Activated B cell treated with CpG ODN at 0.5 μM for 24 hours (primary cell): ENCODE measurements at regions not wholly inside any gene's neighbourhood (a gene's known extent, or its start where the extent isn't known, plus 50 kb on each side); places are given as distances from the start of the nearest gene placed in this dataset.

ENCODE experiments used
- ATAC-seq: fragments of 200-7000 bp; cut with Tn5 transposase; one replicate; pipeline ENCODE4 v1.10.0; 2021; ENCODE audit warnings: low read depth, mild to moderate bottlenecking, moderate library complexity
- CTCF ChIA-PET: fragments of 350-600 bp; sonication (Branson Sonifier 250); formaldehyde crosslinking; loops from one replicate; lab custom pipeline; 2021; ENCODE audit warnings: antibody characterized with exemption; lab: Charles Lee
- POLR2A ChIA-PET: fragments of 350-600 bp; sonication (Branson Sonifier 250); formaldehyde crosslinking; loops from one replicate; lab custom pipeline; 2021; ENCODE audit warnings: antibody characterized with exemption; lab: Charles Lee
- DNase-seq: peaks from one replicate; pipeline ENCODE4 v3.0.0; 2022
- H3K27ac Mint-ChIP-seq: one replicate; pipeline ENCODE4 v1.8.0; 2020; ENCODE audit warnings: mixed read lengths
- H3K27me3 Mint-ChIP-seq: one replicate; pipeline ENCODE4 v1.8.0; 2021; ENCODE audit warnings: mixed read lengths
- H3K36me3 Mint-ChIP-seq: one replicate; pipeline ENCODE4 v1.8.0; 2021; ENCODE audit warnings: low read depth, mixed read lengths
- H3K4me1 Mint-ChIP-seq: one replicate; pipeline ENCODE4 v1.8.0; 2021; ENCODE audit warnings: mixed read lengths
- H3K4me3 Mint-ChIP-seq: one replicate; pipeline ENCODE4 v1.8.0; 2020; ENCODE audit warnings: mild to moderate bottlenecking, mixed read lengths
- H3K9me3 Mint-ChIP-seq: one replicate; pipeline ENCODE4 v1.8.0; 2020; ENCODE audit warnings: mixed read lengths
- CTCF ChIP-seq: fragments of 200-600 bp; IDR thresholded peaks from one replicate; pipeline ENCODE4 v1.8.0; 2022; ENCODE audit warnings: antibody characterized with exemption, mild to moderate bottlenecking
- intact Hi-C: fragments of 100-400 bp; cut with micrococcal nuclease; formaldehyde crosslinking; loops from one replicate; pipeline ENCODE4 v1.15.1; 2024

GRCh38 chr4:175066923-175067627, 148.9 kb downstream of the ADAM29 start:
- Mint-ChIP-seq H3K9me3 (no peaks in the 10 kb centered on the region), H3K27ac (no peak overlapping the region), H3K36me3 (no peaks in the 10 kb centered on the region), H3K4me1 (no peaks in the 10 kb centered on the region), H3K4me3 (no peak overlapping the region), H3K27me3 (no peaks in the 10 kb centered on the region)
- intact Hi-C loops: no loop called here
- DNase-seq (no peak), ATAC-seq (no peak)
- no peak for TF ChIP-seq CTCF
- CTCF ChIA-PET: interaction anchor here (0.6 kb wide), 1 partner anchor 95 kb away, joined by 4 read pairs; no protein-coding TSS in a partner anchor
- POLR2A ChIA-PET: interaction anchor here (1.1 kb wide), 1 partner anchor 137 kb away, joined by 3 read pairs; no protein-coding TSS in a partner anchor

- no peak overlapping the region for H3K27ac Mint-ChIP-seq
- H3K4me1 Mint-ChIP-seq: no peaks in the 10 kb centered on the region
- CTCF ChIA-PET: no interaction called here
- no peak overlapping the region for H3K4me3 Mint-ChIP-seq
- H3K36me3 Mint-ChIP-seq: no peaks in the 10 kb centered on the region
- ATAC-seq (no peak), DNase-seq (no peak)
- no peak for TF ChIP-seq CTCF
- POLR2A ChIA-PET: no interaction called here
- H3K27me3 Mint-ChIP-seq: no peaks in the 10 kb centered on the region
- intact Hi-C loops: no loop called here
- H3K9me3 Mint-ChIP-seq: no peaks in the 10 kb centered on the region
Observed at GRCh38 chr4:175068266-175068665, 150.1 kb downstream of the ADAM29 start.

- ATAC-seq: no peak
- H3K27ac Mint-ChIP-seq: no peak overlapping the region
- CTCF ChIA-PET: no interaction called here
- no peaks in the 10 kb centered on the region for H3K27me3 Mint-ChIP-seq
- no peak overlapping the region for H3K4me3 Mint-ChIP-seq
- no peak for TF ChIP-seq CTCF
- no peak for DNase-seq
- POLR2A ChIA-PET: no interaction called here
- no peaks in the 10 kb centered on the region for H3K9me3 Mint-ChIP-seq
- intact Hi-C loops: no loop called here
- H3K4me1 Mint-ChIP-seq: no peaks in the 10 kb centered on the region
- H3K36me3 Mint-ChIP-seq: no peaks in the 10 kb centered on the region
Observed at GRCh38 chr4:175070444-175070843, 152.3 kb downstream of the ADAM29 start.

GRCh38 chr4:175071123-175071522, 153.0 kb downstream of the ADAM29 start:
- Mint-ChIP-seq H3K4me3 (no peak overlapping the region), H3K9me3 (no peaks in the 10 kb centered on the region), H3K27ac (no peak overlapping the region), H3K27me3 (no peaks in the 10 kb centered on the region), H3K4me1 (no peaks in the 10 kb centered on the region), H3K36me3 (no peaks in the 10 kb centered on the region)
- intact Hi-C loops: no loop called here
- no peak for DNase-seq
- ChIA-PET CTCF (no interaction called here), POLR2A (no interaction called here)
- no peak for ATAC-seq
- no peak for TF ChIP-seq CTCF

GRCh38 chr4:175087145-175087544, 169.0 kb downstream of the ADAM29 start:
- Mint-ChIP-seq H3K27me3 (no peaks in the 10 kb centered on the region), H3K9me3 (no peaks in the 10 kb centered on the region), H3K4me1 (no peaks in the 10 kb centered on the region), H3K36me3 (no peaks in the 10 kb centered on the region), H3K27ac (no peak overlapping the region), H3K4me3 (no peak overlapping the region)
- ChIA-PET POLR2A (no interaction called here), CTCF (no interaction called here)
- no peak for DNase-seq
- TF ChIP-seq CTCF: no peak
- intact Hi-C loops: no loop called here
- no peak for ATAC-seq
